ENCODE measurements at regions not wholly inside any gene's neighbourhood (a gene's known extent, or its start where the extent isn't known, plus 50 kb on each side); places are given as distances from the start of the nearest gene placed in this dataset.

- H3K4me1 ChIP-seq (ENCODE audit: control insufficient read depth in 2 of 2, insufficient read depth in 1 of 2, low read depth in 1 of 2, low read length in 2 of 2): no peaks in the 10 kb centered on the region
- no peak overlapping the region for H2AFZ ChIP-seq (ENCODE audit: low read length)
- H3K4me2 ChIP-seq (ENCODE audit: insufficient read depth, low read length, poor library complexity, severe bottlenecking): no peak overlapping the region
- H2AK5ac ChIP-seq (ENCODE audit: low read depth, low read length): no peak overlapping the region
- H4K8ac ChIP-seq (ENCODE audit: low read depth, low read length): no peak overlapping the region
- no peak overlapping the region for H2BK120ac ChIP-seq (ENCODE audit: low read depth, low read length)
- H3K4me3 ChIP-seq (ENCODE audit: low read length in 2 of 2): no peak overlapping the region
- H2BK5ac ChIP-seq (ENCODE audit: low read length): no peak overlapping the region
- no peaks in the 10 kb centered on the region for H3K36me3 ChIP-seq (replicated peaks in 1 of 2; ENCODE audit: control insufficient read depth in 2 of 2, insufficient read depth in 2 of 2, low read length in 2 of 2)
- no CpG with 5 or more reads among the region's 10 CpGs for WGBS, 2 donors (ENCODE audit: extremely low coverage in 2 of 2, insufficient read length in 2 of 2, insufficient replicate concordance in 1 of 2)
- H3K18ac ChIP-seq (ENCODE audit: low read length): no peak overlapping the region
- H3K23ac ChIP-seq (ENCODE audit: low read depth, low read length, poor library complexity): no peak overlapping the region
- no peaks in the 10 kb centered on the region for H3K9me3 ChIP-seq (replicated peaks in 1 of 2; ENCODE audit: control insufficient read depth in 2 of 2, insufficient read depth in 1 of 2, low read depth in 1 of 2, low read length in 2 of 2)
- H4K91ac ChIP-seq (ENCODE audit: low read depth, low read length, poor library complexity): no peak overlapping the region
- peaks cover 0 to 15% (median 0%) of the 10 kb centered on the region in 3 experiments for H3K27me3 ChIP-seq (ENCODE audit: control insufficient read depth in 3 of 3, insufficient read depth in 3 of 3, low read depth in 1 of 3, low read length in 3 of 3)
- no peak overlapping the region for H2BK15ac ChIP-seq (ENCODE audit: low read length)
- no peak overlapping the region for H3K14ac ChIP-seq (ENCODE audit: low read length)
- H3K9ac ChIP-seq (ENCODE audit: low read depth, low read length, poor library complexity): no peak overlapping the region
- no peak for DNase-seq (ENCODE audit: low spot score)
- no peak overlapping the region for H3K27ac ChIP-seq (replicated peaks; ENCODE audit: low read length)
- H2BK12ac ChIP-seq (ENCODE audit: low read length): peak overlapping the region; percentile 23
- H3K79me1 ChIP-seq (ENCODE audit: low read depth, low read length): no peaks in the 10 kb centered on the region
- no peak overlapping the region for H3K4ac ChIP-seq (ENCODE audit: low read length)
Observed at GRCh38 chr6:100266494-100267401, 198.0 kb downstream of the SIM1 start.

DNA sequence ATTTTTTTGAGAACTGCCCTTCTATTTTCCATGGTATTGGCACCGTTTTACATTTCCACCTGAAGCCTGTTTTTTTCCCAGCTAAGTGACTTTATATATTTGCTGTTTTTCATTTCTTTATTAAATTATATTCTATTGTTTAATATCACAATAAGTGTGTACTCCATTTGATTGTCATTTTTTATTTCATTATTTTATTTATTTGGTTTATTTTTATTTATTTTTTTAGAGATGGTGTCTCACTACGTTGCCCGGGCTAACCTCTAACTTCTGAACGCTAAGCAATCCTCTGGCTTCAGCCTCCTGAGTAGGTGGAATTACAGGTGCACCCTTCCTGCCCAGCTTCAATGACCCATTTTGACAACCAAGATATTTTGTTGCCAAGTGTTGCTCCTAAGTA lies 202.6 kb downstream of the SIM1 start:
- no CpG with 5 or more reads among the region's 4 CpGs for WGBS, 2 donors (ENCODE audit: extremely low coverage in 2 of 2, insufficient read length in 2 of 2, insufficient replicate concordance in 1 of 2)
- no peak for DNase-seq (ENCODE audit: low spot score)
- Histone ChIP-seq H3K4ac (ENCODE audit: low read length) (no peak overlapping the region), H3K9ac (ENCODE audit: low read depth, low read length, poor library complexity) (no peak overlapping the region), H4K91ac (ENCODE audit: low read depth, low read length, poor library complexity) (no peak overlapping the region), H3K23ac (ENCODE audit: low read depth, low read length, poor library complexity) (no peak overlapping the region), H3K9me3 (replicated peaks in 1 of 2; ENCODE audit: control insufficient read depth in 2 of 2, insufficient read depth in 1 of 2, low read depth in 1 of 2, low read length in 2 of 2) (no peaks in the 10 kb centered on the region), H3K27ac (replicated peaks; ENCODE audit: low read length) (no peak overlapping the region), H3K18ac (ENCODE audit: low read length) (no peak overlapping the region), H3K4me2 (ENCODE audit: insufficient read depth, low read length, poor library complexity, severe bottlenecking) (no peak overlapping the region), H2BK120ac (ENCODE audit: low read depth, low read length) (no peak overlapping the region), H3K4me1 (ENCODE audit: control insufficient read depth in 2 of 2, insufficient read depth in 1 of 2, low read depth in 1 of 2, low read length in 2 of 2) (peaks cover 0 to 3% of the 10 kb centered on the region in 2 donors), H2AK5ac (ENCODE audit: low read depth, low read length) (no peak overlapping the region), H4K8ac (ENCODE audit: low read depth, low read length) (no peak overlapping the region), H2AFZ (ENCODE audit: low read length) (no peak overlapping the region), H3K14ac (ENCODE audit: low read length) (no peak overlapping the region), H3K79me1 (ENCODE audit: low read depth, low read length) (no peaks in the 10 kb centered on the region), H3K36me3 (replicated peaks in 1 of 2; ENCODE audit: control insufficient read depth in 2 of 2, insufficient read depth in 2 of 2, low read length in 2 of 2) (no peaks in the 10 kb centered on the region), H3K4me3 (ENCODE audit: low read length in 2 of 2) (no peak overlapping the region), H2BK15ac (ENCODE audit: low read length) (no peak overlapping the region), H2BK12ac (ENCODE audit: low read length) (no peak overlapping the region), H3K27me3 (ENCODE audit: control insufficient read depth in 3 of 3, insufficient read depth in 3 of 3, low read depth in 1 of 3, low read length in 3 of 3) (peaks cover 0 to 50% (median 0%) of the 10 kb centered on the region in 3 experiments), H2BK5ac (ENCODE audit: low read length) (no peak overlapping the region)

- WGBS, 2 donors (ENCODE audit: extremely low coverage in 2 of 2, insufficient read length in 2 of 2, insufficient replicate concordance in 1 of 2): no CpG with 5 or more reads among the region's 2 CpGs
- H2BK12ac ChIP-seq (ENCODE audit: low read length): no peak overlapping the region
- no peak overlapping the region for H3K4ac ChIP-seq (ENCODE audit: low read length)
- H3K23ac ChIP-seq (ENCODE audit: low read depth, low read length, poor library complexity): no peak overlapping the region
- no peak overlapping the region for H4K91ac ChIP-seq (ENCODE audit: low read depth, low read length, poor library complexity)
- no peak overlapping the region for H3K27ac ChIP-seq (replicated peaks; ENCODE audit: low read length)
- H3K4me1 ChIP-seq (ENCODE audit: control insufficient read depth in 2 of 2, insufficient read depth in 1 of 2, low read depth in 1 of 2, low read length in 2 of 2): peaks cover 0 to 3% of the 10 kb centered on the region in 2 donors
- no peak overlapping the region for H3K4me3 ChIP-seq (ENCODE audit: low read length in 2 of 2)
- H3K4me2 ChIP-seq (ENCODE audit: insufficient read depth, low read length, poor library complexity, severe bottlenecking): no peak overlapping the region
- H2BK15ac ChIP-seq (ENCODE audit: low read length): no peak overlapping the region
- DNase-seq (ENCODE audit: low spot score): no peak
- no peaks in the 10 kb centered on the region for H3K9me3 ChIP-seq (replicated peaks in 1 of 2; ENCODE audit: control insufficient read depth in 2 of 2, insufficient read depth in 1 of 2, low read depth in 1 of 2, low read length in 2 of 2)
- H2BK120ac ChIP-seq (ENCODE audit: low read depth, low read length): no peak overlapping the region
- no peak overlapping the region for H3K9ac ChIP-seq (ENCODE audit: low read depth, low read length, poor library complexity)
- H3K18ac ChIP-seq (ENCODE audit: low read length): no peak overlapping the region
- no peak overlapping the region for H2AFZ ChIP-seq (ENCODE audit: low read length)
- H3K27me3 ChIP-seq (ENCODE audit: control insufficient read depth in 3 of 3, insufficient read depth in 3 of 3, low read depth in 1 of 3, low read length in 3 of 3): peaks cover 0 to 54% (median 0%) of the 10 kb centered on the region in 3 experiments
- no peak overlapping the region for H2AK5ac ChIP-seq (ENCODE audit: low read depth, low read length)
- H4K8ac ChIP-seq (ENCODE audit: low read depth, low read length): no peak overlapping the region
- H3K79me1 ChIP-seq (ENCODE audit: low read depth, low read length): no peaks in the 10 kb centered on the region
- no peaks in the 10 kb centered on the region for H3K36me3 ChIP-seq (replicated peaks in 1 of 2; ENCODE audit: control insufficient read depth in 2 of 2, insufficient read depth in 2 of 2, low read length in 2 of 2)
- H2BK5ac ChIP-seq (ENCODE audit: low read length): no peak overlapping the region
- no peak overlapping the region for H3K14ac ChIP-seq (ENCODE audit: low read length)
Observed at GRCh38 chr6:100261486-100261885, 203.2 kb downstream of the SIM1 start.

- Histone ChIP-seq H3K4me3 (ENCODE audit: low read length in 2 of 2) (no peak overlapping the region), H2BK12ac (ENCODE audit: low read length) (no peak overlapping the region), H3K36me3 (replicated peaks in 1 of 2; ENCODE audit: control insufficient read depth in 2 of 2, insufficient read depth in 2 of 2, low read length in 2 of 2) (no peaks in the 10 kb centered on the region), H4K8ac (ENCODE audit: low read depth, low read length) (no peak overlapping the region), H3K4me1 (ENCODE audit: control insufficient read depth in 2 of 2, insufficient read depth in 1 of 2, low read depth in 1 of 2, low read length in 2 of 2) (peaks cover 0 to 3% of the 10 kb centered on the region in 2 donors), H3K23ac (ENCODE audit: low read depth, low read length, poor library complexity) (no peak overlapping the region), H3K18ac (ENCODE audit: low read length) (no peak overlapping the region), H4K91ac (ENCODE audit: low read depth, low read length, poor library complexity) (no peak overlapping the region), H2BK5ac (ENCODE audit: low read length) (no peak overlapping the region), H2AK5ac (ENCODE audit: low read depth, low read length) (no peak overlapping the region), H3K14ac (ENCODE audit: low read length) (no peak overlapping the region), H3K79me1 (ENCODE audit: low read depth, low read length) (no peaks in the 10 kb centered on the region), H3K9me3 (replicated peaks in 1 of 2; ENCODE audit: control insufficient read depth in 2 of 2, insufficient read depth in 1 of 2, low read depth in 1 of 2, low read length in 2 of 2) (no peaks in the 10 kb centered on the region), H2BK120ac (ENCODE audit: low read depth, low read length) (no peak overlapping the region), H3K9ac (ENCODE audit: low read depth, low read length, poor library complexity) (no peak overlapping the region), H2BK15ac (ENCODE audit: low read length) (no peak overlapping the region), H3K27me3 (ENCODE audit: control insufficient read depth in 3 of 3, insufficient read depth in 3 of 3, low read depth in 1 of 3, low read length in 3 of 3) (peaks cover 0 to 63% (median 0%) of the 10 kb centered on the region in 3 experiments), H2AFZ (ENCODE audit: low read length) (no peak overlapping the region), H3K27ac (replicated peaks; ENCODE audit: low read length) (no peak overlapping the region), H3K4me2 (ENCODE audit: insufficient read depth, low read length, poor library complexity, severe bottlenecking) (no peak overlapping the region), H3K4ac (ENCODE audit: low read length) (no peak overlapping the region)
- DNase-seq (ENCODE audit: low spot score): no peak
Observed at GRCh38 chr6:100260584-100260983, 204.1 kb downstream of the SIM1 start.

Data from neuronal stem cell (in vitro differentiated cells).